Activated CD4-positive, CD25-positive, alpha-beta regulatory T cell treated with anti-CD3 and anti-CD28 coated beads, Interleukin-2, amount 50 U/mL, for 72 hours (primary cell): ENCODE measurements at regions not wholly inside any gene's neighbourhood (a gene's known extent, or its start where the extent isn't known, plus 50 kb on each side); places are given as distances from the start of the nearest gene placed in this dataset.
"Not testable (repeated sequence)": the region's sequence is repeated elsewhere in the genome, so short reads cannot be mapped to it uniquely, and the experiment has no call there.

Experiments used
- DNase-seq: peaks from one replicate; pipeline ENCODE4 v3.0.0; 2021

GRCh38 chr19:30857388-30857787 lies 485.2 kb downstream of the ZNF536 start:
- no peak for DNase-seq

GRCh38 chr19:30856786-30857185 lies 484.6 kb downstream of the ZNF536 start:
- no peak for DNase-seq

GRCh38 chr19:30856376-30856775 lies 484.2 kb downstream of the ZNF536 start:
- DNase-seq, result no peak

- no peak for DNase-seq
These were observed 483.3 kb downstream of the ZNF536 start for GRCh38 chr19:30855442-30855841.

GRCh38 chr19:30854661-30855060 lies 482.5 kb downstream of the ZNF536 start:
- DNase-seq, result no peak

GRCh38 chr19:30854207-30854606 lies 482.0 kb downstream of the ZNF536 start:
- DNase-seq, result no peak

GRCh38 chr19:30853036-30853435 lies 480.9 kb downstream of the ZNF536 start:
- DNase-seq, result no peak

- no peak for DNase-seq
These were observed 480.0 kb downstream of the ZNF536 start for GRCh38 chr19:30852168-30852567.

- no peak for DNase-seq
These were observed 479.5 kb downstream of the ZNF536 start for GRCh38 chr19:30851646-30852045.

GRCh38 chr19:30848636-30849425 lies 476.6 kb downstream of the ZNF536 start:
- no peak for DNase-seq

GRCh38 chr19:30846102-30846501 lies 473.9 kb downstream of the ZNF536 start:
- no peak for DNase-seq

GRCh38 chr19:30842926-30843325 lies 470.7 kb downstream of the ZNF536 start:
- DNase-seq, result no peak

- DNase-seq, result no peak
These were observed 469.8 kb downstream of the ZNF536 start for GRCh38 chr19:30841934-30842333.

GRCh38 chr19:30830875-30831274 lies 458.7 kb downstream of the ZNF536 start:
- no peak for DNase-seq

GRCh38 chr19:30825505-30825904 lies 453.3 kb downstream of the ZNF536 start:
- not testable (repeated sequence) for DNase-seq

- DNase-seq, result no peak
These were observed 452.6 kb downstream of the ZNF536 start for GRCh38 chr19:30824809-30825208.

GRCh38 chr19:30817965-30818567 lies 445.9 kb downstream of the ZNF536 start:
- no peak for DNase-seq

GRCh38 chr19:30817197-30817596 lies 445.0 kb downstream of the ZNF536 start:
- DNase-seq, result no peak

GRCh38 chr19:30815889-30816580 lies 443.9 kb downstream of the ZNF536 start:
- no peak for DNase-seq

GRCh38 chr19:30812099-30812678 lies 440.0 kb downstream of the ZNF536 start:
- DNase-seq, result no peak

GRCh38 chr19:30811397-30812098 lies 439.4 kb downstream of the ZNF536 start:
- DNase-seq, result no peak

- no peak for DNase-seq
These were observed 438.5 kb downstream of the ZNF536 start for GRCh38 chr19:30810726-30811125.

- no peak for DNase-seq
These were observed 435.1 kb downstream of the ZNF536 start for GRCh38 chr19:30807278-30807677.
